ENCODE measurements at regions not wholly inside any gene's neighbourhood (a gene's known extent, or its start where the extent isn't known, plus 50 kb on each side); places are given as distances from the start of the nearest gene placed in this dataset.

DNA sequence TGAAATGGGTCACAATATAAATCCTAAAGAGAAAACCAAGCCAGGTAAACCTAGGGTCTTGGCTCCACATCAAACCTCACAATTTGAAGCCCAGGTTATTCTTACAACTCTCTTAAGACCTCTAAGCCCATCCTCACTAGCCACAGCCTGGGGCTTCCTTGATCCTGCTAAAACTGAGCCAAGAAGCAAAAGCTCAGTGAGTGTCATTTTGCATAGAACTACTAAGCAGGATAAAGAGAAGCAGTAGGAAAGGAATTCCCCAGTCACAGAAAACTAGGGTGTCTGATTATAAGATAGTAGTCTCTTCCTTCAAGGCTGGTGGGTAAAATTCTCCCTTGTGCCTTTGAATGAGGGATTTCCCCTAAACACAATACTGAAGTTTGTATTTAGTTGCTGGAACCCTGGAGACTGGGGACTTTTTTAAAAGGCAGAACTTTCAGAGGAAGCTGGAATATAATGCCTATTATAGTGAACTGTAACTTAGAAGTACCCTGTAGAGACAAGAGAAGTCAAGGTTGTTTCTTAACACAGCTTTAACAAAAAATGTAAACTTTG is 196.6 kb upstream of the KIAA1217 start:
- Histone ChIP-seq H3K4me3 (ENCODE audit: severe bottlenecking) (no peak overlapping the region), H3K27ac (ENCODE audit: poor library complexity, severe bottlenecking) (no peak overlapping the region), H3K27me3 (ENCODE audit: insufficient read depth, poor library complexity, severe bottlenecking) (peaks cover 3% of the 10 kb centered on the region), H3K9me3 (ENCODE audit: severe bottlenecking) (no peaks in the 10 kb centered on the region), H3K36me3 (ENCODE audit: low read depth) (no peaks in the 10 kb centered on the region), H3K4me1 (ENCODE audit: insufficient read depth, poor library complexity, severe bottlenecking) (peaks cover 3% of the 10 kb centered on the region)
- no peak for ATAC-seq (ENCODE audit: low read depth)
- DNase-seq (ENCODE audit: low spot score): no peak
- TF ChIP-seq, protein P1, sequence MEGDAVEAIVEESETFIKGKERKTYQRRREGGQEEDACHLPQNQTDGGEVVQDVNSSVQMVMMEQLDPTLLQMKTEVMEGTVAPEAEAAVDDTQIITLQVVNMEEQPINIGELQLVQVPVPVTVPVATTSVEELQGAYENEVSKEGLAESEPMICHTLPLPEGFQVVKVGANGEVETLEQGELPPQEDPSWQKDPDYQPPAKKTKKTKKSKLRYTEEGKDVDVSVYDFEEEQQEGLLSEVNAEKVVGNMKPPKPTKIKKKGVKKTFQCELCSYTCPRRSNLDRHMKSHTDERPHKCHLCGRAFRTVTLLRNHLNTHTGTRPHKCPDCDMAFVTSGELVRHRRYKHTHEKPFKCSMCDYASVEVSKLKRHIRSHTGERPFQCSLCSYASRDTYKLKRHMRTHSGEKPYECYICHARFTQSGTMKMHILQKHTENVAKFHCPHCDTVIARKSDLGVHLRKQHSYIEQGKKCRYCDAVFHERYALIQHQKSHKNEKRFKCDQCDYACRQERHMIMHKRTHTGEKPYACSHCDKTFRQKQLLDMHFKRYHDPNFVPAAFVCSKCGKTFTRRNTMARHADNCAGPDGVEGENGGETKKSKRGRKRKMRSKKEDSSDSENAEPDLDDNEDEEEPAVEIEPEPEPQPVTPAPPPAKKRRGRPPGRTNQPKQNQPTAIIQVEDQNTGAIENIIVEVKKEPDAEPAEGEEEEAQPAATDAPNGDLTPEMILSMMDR (IDR thresholded peaks at IDR 0.05; ENCODE audit: poor library complexity, severe bottlenecking): no peak

DNA sequence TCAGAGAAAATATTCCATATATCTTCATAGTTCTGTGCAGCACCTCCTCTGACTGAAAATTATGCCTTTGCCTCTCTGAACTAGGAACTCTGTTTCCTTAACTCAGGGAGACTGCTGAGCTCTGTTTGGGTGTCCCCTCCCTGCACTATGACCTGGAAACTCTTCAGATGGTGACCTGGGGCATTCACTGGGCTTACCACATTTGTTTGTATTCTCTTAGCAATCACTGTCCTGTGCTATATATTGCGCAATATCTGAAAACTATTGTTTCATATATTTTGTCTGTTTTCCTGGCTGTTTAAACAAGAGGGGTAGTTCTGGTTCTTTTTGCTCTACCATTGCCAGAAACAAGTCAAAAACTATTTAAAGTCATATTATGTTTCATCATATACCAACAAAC is 181.8 kb upstream of the KIAA1217 start:
- peaks cover 14% of the 10 kb centered on the region for H3K27me3 ChIP-seq (ENCODE audit: insufficient read depth, poor library complexity, severe bottlenecking)
- no peaks in the 10 kb centered on the region for H3K9me3 ChIP-seq (ENCODE audit: severe bottlenecking)
- no peak overlapping the region for H3K27ac ChIP-seq (ENCODE audit: poor library complexity, severe bottlenecking)
- peaks cover 3% of the 10 kb centered on the region for H3K4me1 ChIP-seq (ENCODE audit: insufficient read depth, poor library complexity, severe bottlenecking)
- TF ChIP-seq, protein P1 (IDR thresholded peaks at IDR 0.05; ENCODE audit: poor library complexity, severe bottlenecking): no peak
- DNase-seq (ENCODE audit: low spot score) (no peak), ATAC-seq (ENCODE audit: low read depth) (no peak)
- no peak overlapping the region for H3K4me3 ChIP-seq (ENCODE audit: severe bottlenecking)
- H3K36me3 ChIP-seq (ENCODE audit: low read depth): no peaks in the 10 kb centered on the region

DNA sequence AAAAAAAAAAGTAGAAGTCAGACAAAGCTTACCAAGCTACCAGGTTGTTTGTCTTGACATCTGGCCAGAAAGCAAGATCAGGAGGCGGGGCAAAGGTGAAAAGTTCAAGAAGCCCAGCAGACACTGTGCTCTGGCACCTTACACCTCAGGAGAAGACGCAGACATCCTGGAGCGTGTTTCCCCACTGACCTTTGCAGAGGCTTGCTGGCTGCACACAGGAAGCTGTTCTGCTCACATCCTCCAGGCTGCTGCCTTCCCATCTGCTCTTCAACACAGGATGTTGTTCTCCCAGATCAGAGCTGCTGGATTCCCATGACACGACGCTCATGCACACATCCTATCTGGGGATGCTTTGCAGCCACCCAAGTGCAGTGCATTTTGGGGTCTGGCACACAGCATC is 174.4 kb upstream of the KIAA1217 start:
- no peak overlapping the region for H3K27ac ChIP-seq (ENCODE audit: poor library complexity, severe bottlenecking)
- ATAC-seq (ENCODE audit: low read depth) (peak; percentile 55), DNase-seq (ENCODE audit: low spot score) (no peak)
- TF ChIP-seq, protein P1 (IDR thresholded peaks at IDR 0.05; ENCODE audit: poor library complexity, severe bottlenecking): no peak
- H3K4me1 ChIP-seq (ENCODE audit: insufficient read depth, poor library complexity, severe bottlenecking): no peaks in the 10 kb centered on the region
- H3K9me3 ChIP-seq (ENCODE audit: severe bottlenecking): no peaks in the 10 kb centered on the region
- no peaks in the 10 kb centered on the region for H3K27me3 ChIP-seq (ENCODE audit: insufficient read depth, poor library complexity, severe bottlenecking)
- no peak overlapping the region for H3K4me3 ChIP-seq (ENCODE audit: severe bottlenecking)
- no peaks in the 10 kb centered on the region for H3K36me3 ChIP-seq (ENCODE audit: low read depth)

DNA sequence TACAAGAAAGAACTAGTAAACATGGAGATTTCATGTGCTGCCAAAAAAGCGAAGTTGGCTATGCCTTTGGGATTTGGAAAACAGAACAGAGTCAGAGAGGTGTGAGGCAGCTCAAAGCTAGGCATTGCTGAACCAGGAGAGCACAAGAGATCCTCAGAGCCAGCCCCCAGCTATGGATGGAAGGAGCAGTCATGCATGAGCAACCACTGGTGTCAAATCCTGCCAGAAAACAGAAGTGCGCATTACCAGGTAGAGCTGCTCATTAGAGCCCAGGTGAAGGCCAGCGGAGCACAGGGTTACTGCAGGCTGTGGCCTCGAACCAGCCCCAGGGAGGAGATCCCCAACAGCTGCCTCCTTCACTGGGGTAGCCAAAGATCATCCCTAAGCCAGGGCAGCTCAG is 173.2 kb upstream of the KIAA1217 start:
- Histone ChIP-seq H3K27ac (ENCODE audit: poor library complexity, severe bottlenecking) (no peak overlapping the region), H3K4me3 (ENCODE audit: severe bottlenecking) (no peak overlapping the region), H3K27me3 (ENCODE audit: insufficient read depth, poor library complexity, severe bottlenecking) (peaks cover under 1% of the 10 kb centered on the region), H3K9me3 (ENCODE audit: severe bottlenecking) (no peaks in the 10 kb centered on the region), H3K4me1 (ENCODE audit: insufficient read depth, poor library complexity, severe bottlenecking) (no peaks in the 10 kb centered on the region), H3K36me3 (ENCODE audit: low read depth) (no peaks in the 10 kb centered on the region)
- ATAC-seq (ENCODE audit: low read depth) (no peak), DNase-seq (ENCODE audit: low spot score) (no peak)
- TF ChIP-seq, protein P1 (IDR thresholded peaks at IDR 0.05; ENCODE audit: poor library complexity, severe bottlenecking): no peak

DNA sequence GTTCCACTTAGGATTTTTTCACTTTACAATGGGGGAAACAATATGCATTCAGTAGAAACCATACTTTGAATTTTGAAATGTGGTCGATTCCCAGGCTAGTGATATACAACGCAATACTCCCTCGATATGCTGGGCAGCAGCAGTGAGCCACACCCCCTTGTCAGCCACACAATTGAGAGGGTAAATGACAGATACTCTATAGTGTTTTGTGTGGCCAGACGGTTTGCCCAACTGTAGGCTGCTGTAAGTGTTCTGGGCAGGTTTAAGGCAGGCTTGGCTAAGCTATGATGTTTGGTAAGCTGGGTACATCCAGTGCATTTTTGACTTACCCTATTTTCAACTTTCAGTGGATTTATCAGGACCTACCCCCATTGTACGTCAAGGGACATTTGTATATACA is 169.6 kb upstream of the KIAA1217 start:
- ATAC-seq (ENCODE audit: low read depth): no peak
- DNase-seq (ENCODE audit: low spot score): no peak
- Histone ChIP-seq H3K27ac (ENCODE audit: poor library complexity, severe bottlenecking) (no peak overlapping the region), H3K36me3 (ENCODE audit: low read depth) (no peaks in the 10 kb centered on the region), H3K4me3 (ENCODE audit: severe bottlenecking) (no peak overlapping the region), H3K4me1 (ENCODE audit: insufficient read depth, poor library complexity, severe bottlenecking) (no peaks in the 10 kb centered on the region), H3K27me3 (ENCODE audit: insufficient read depth, poor library complexity, severe bottlenecking) (peaks cover 20% of the 10 kb centered on the region), H3K9me3 (ENCODE audit: severe bottlenecking) (no peaks in the 10 kb centered on the region)
- TF ChIP-seq, protein P1 (IDR thresholded peaks at IDR 0.05; ENCODE audit: poor library complexity, severe bottlenecking): no peak

Data from RWPE2 (cell line).